ENCODE measurements at regions not wholly inside any gene's neighbourhood (a gene's known extent, or its start where the extent isn't known, plus 50 kb on each side); places are given as distances from the start of the nearest gene placed in this dataset.

DNA sequence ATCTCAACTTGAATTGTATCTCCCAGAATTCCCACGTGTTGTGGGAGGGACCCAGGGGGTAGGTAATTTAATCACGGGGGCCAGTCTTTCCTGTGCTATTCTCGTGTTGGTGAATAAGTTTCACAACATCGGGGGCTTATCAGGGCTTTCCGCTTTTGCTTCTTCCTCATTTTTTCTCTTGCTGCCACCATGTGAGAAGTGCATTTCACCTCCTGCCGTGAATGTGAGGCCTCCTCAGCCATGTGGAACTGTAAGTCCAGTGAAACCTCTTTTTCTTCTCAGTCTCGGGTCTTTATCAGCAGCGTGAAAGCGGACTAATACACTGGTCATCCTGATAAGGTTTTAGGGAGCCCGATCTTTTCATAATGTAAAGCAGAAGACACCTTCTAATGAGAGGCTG is 687.0 kb upstream of the FTMT start:
- H3K4me3 ChIP-seq (ENCODE audit: low read length): no peak overlapping the region
- TF ChIP-seq, protein P1, sequence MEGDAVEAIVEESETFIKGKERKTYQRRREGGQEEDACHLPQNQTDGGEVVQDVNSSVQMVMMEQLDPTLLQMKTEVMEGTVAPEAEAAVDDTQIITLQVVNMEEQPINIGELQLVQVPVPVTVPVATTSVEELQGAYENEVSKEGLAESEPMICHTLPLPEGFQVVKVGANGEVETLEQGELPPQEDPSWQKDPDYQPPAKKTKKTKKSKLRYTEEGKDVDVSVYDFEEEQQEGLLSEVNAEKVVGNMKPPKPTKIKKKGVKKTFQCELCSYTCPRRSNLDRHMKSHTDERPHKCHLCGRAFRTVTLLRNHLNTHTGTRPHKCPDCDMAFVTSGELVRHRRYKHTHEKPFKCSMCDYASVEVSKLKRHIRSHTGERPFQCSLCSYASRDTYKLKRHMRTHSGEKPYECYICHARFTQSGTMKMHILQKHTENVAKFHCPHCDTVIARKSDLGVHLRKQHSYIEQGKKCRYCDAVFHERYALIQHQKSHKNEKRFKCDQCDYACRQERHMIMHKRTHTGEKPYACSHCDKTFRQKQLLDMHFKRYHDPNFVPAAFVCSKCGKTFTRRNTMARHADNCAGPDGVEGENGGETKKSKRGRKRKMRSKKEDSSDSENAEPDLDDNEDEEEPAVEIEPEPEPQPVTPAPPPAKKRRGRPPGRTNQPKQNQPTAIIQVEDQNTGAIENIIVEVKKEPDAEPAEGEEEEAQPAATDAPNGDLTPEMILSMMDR (conservative IDR thresholded peaks at IDR 0.05; ENCODE audit: low read depth, low read length): no peak
- no peak for DNase-seq (ENCODE audit: low read depth)

DNA sequence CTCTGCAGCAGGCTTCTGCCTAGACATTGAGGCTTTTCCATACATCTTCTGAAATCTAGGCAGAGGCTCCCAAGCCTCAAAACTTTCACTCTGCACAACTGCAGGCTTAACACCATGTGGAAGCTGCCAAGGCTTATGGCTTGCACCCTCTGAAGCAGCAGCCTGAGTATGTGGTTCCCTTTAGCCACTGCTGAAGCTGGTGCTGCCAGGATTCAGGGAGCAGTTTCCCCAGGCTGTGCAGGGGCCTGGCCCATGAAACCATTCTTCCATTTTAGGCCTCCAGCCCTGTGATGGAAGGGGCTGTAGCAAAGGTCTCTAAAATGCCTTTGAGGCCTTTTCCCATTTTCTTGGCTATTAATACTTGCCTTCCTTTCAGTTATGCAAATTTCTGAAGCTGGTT is 680.3 kb upstream of the FTMT start:
- TF ChIP-seq, protein P1 (conservative IDR thresholded peaks at IDR 0.05; ENCODE audit: low read depth, low read length): no peak
- H3K4me3 ChIP-seq (ENCODE audit: low read length): no peak overlapping the region
- no peak for DNase-seq (ENCODE audit: low read depth)

DNA sequence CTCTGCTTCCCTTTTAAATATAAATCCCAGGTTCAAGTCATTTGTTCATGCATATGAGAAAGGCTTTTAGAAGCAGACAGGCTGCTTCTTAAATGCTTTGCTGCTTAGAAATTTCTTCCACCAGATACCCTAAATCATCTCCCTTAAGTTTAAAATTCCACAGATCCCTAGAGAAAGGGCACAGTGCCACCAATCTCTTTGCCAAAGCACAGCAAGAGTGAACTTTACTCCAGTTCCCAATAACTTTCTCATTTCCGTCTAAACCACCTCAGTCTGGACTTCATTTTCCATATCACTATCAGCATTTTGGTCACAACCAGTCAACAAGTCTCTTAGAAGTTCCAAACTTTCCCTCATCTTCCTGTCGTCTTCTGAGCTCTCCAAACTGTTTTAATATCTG is 679.8 kb upstream of the FTMT start:
- TF ChIP-seq, protein P1 (conservative IDR thresholded peaks at IDR 0.05; ENCODE audit: low read depth, low read length): no peak
- no peak for DNase-seq (ENCODE audit: low read depth)

DNA sequence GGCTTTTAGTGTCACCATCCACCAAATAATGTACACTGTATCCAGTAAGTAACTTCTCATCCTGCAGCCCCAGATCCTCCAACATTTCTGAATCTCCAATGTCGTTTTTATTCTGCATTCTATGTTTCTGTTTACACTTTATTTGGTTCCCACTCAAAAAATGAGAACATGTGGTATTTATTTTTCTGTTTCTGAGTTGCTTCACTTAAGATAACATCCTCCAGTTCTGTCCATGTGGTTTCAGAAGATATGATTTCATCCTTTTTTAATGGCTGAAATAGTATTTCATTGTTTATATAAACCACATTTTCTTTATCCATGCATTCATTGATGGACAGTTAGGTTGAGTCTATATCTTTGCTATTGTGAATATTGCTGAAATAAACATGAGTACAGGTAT is 677.3 kb upstream of the FTMT start:
- H3K4me3 ChIP-seq (ENCODE audit: low read length): no peak overlapping the region
- TF ChIP-seq, protein P1 (conservative IDR thresholded peaks at IDR 0.05; ENCODE audit: low read depth, low read length): no peak
- no peak for DNase-seq (ENCODE audit: low read depth)

More for the DNA sequence above, 679.8 kb upstream of the FTMT start:
- H3K4me3 ChIP-seq (ENCODE audit: low read length): no peak overlapping the region

DNA sequence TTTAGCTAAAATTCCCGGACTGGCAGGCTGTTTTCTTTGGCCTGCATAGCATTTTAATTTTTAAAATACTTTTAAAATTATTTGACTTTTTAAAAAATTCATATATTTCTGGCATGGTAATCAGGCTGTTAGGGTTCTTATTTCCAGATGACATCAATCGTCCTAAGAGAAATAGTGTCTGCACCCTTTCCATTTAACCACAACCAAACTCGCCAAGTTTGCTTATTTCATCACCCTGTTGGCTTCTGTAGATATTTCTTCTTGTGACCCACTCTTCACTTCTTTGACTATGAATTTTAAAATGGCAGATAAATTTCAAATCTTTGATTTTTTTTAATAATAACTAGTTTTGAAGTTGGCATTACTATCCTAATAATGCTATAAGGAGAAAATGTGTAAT is 675.7 kb upstream of the FTMT start:
- H3K4me3 ChIP-seq (ENCODE audit: low read length): no peak overlapping the region
- no peak for DNase-seq (ENCODE audit: low read depth)
- TF ChIP-seq, protein P1 (conservative IDR thresholded peaks at IDR 0.05; ENCODE audit: low read depth, low read length): no peak

DNA sequence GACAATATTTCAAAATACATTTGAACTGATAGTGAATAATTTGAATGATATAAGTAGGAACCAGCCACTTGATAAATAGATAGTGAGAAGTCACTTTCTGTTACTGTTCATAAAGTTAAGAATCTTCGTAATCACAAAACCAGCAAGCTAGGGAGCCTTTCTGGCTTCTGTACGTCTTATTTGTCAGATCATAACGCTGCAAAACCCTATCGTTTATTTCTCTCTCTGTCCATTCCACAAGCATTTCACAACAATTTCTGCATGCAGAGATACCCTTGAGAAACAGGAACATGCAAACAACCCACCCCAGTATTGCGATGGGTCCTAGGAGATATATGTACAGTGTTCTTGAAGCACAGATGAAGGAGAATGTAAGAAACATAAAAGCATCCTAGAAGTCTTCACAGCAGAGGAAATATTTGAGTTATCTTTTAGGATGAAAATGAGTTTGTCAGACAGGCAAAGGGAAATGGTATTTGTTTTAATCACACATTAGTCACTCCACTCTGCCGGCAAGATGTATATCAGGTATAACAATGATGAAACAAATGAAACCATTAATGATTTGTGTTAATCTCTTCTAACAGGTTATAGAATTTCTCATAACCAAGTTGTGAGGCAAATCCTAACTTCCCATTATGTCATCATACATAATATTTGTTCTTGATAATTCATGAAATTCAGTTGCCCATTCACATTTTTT is 668.7 kb upstream of the FTMT start:
- no peak overlapping the region for H3K4me3 ChIP-seq (ENCODE audit: low read length)
- TF ChIP-seq, protein P1 (conservative IDR thresholded peaks at IDR 0.05; ENCODE audit: low read depth, low read length): no peak
- DNase-seq (ENCODE audit: low read depth): no peak

DNA sequence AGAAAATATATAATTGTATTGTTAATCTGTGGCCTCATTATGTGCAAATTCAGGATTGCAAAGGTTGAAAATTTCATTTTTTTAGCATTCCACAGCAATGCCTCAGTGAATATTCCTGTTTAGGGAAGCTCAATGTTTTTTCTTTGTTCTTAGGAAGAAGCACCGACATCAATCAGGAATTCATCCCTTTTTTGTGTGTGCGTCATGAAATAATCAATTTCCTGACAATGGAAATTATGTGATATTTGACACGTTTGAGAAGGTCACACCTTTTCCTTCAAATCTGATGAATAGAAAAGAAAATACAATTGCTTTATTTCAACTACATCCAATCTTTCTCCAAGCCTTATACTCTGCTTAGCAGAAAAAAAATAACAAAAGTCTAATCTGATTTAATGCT is 662.8 kb upstream of the FTMT start:
- no peak for DNase-seq (ENCODE audit: low read depth)
- no peak overlapping the region for H3K4me3 ChIP-seq (ENCODE audit: low read length)
- TF ChIP-seq, protein P1 (conservative IDR thresholded peaks at IDR 0.05; ENCODE audit: low read depth, low read length): no peak
